ENCODE measurements at regions not wholly inside any gene's neighbourhood (a gene's known extent, or its start where the extent isn't known, plus 50 kb on each side); places are given as distances from the start of the nearest gene placed in this dataset.

GRCh38 chr11:86861810-86862209 lies 61.5 kb downstream of the PRSS23 start:
- DNase-seq (ENCODE audit: low read depth): no peak
- no peak overlapping the region for H3K4me3 ChIP-seq (ENCODE audit: control insufficient read depth, low read depth, low read length)
- TF ChIP-seq, protein P1, sequence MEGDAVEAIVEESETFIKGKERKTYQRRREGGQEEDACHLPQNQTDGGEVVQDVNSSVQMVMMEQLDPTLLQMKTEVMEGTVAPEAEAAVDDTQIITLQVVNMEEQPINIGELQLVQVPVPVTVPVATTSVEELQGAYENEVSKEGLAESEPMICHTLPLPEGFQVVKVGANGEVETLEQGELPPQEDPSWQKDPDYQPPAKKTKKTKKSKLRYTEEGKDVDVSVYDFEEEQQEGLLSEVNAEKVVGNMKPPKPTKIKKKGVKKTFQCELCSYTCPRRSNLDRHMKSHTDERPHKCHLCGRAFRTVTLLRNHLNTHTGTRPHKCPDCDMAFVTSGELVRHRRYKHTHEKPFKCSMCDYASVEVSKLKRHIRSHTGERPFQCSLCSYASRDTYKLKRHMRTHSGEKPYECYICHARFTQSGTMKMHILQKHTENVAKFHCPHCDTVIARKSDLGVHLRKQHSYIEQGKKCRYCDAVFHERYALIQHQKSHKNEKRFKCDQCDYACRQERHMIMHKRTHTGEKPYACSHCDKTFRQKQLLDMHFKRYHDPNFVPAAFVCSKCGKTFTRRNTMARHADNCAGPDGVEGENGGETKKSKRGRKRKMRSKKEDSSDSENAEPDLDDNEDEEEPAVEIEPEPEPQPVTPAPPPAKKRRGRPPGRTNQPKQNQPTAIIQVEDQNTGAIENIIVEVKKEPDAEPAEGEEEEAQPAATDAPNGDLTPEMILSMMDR (IDR thresholded peaks at IDR 0.05; ENCODE audit: control insufficient read depth, insufficient read depth, low read depth, low read length, missing control alignments): no peak

DNA sequence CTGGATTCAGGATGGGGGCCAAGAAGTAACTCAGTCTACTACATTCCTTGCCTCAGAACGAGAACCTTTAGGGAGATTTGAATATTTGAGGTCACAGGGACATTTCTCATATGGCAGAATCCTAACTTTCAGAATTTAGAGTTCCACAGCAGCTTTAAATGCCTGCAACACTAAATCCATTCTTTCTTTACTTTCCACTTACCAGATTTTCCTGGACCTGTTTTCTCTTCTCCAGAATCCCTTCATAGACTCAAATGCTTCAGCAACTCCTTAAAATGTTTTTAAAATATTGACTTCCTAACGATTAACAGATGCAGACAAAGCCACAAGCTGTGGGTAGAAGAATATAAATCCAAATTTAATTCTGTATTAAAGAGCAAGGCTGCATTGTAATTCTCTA lies 63.1 kb downstream of the PRSS23 start:
- H3K4me3 ChIP-seq (ENCODE audit: control insufficient read depth, low read depth, low read length): no peak overlapping the region
- no peak for DNase-seq (ENCODE audit: low read depth)
- TF ChIP-seq, protein P1 (IDR thresholded peaks at IDR 0.05; ENCODE audit: control insufficient read depth, insufficient read depth, low read depth, low read length, missing control alignments): no peak

- no peak overlapping the region for H3K4me3 ChIP-seq (ENCODE audit: control insufficient read depth, low read depth, low read length)
- TF ChIP-seq, protein P1 (IDR thresholded peaks at IDR 0.05; ENCODE audit: control insufficient read depth, insufficient read depth, low read depth, low read length, missing control alignments): no peak
- no peak for DNase-seq (ENCODE audit: low read depth)
Measured at GRCh38 chr11:86865436-86865835, 65.1 kb downstream of the PRSS23 start.

- no peak for DNase-seq (ENCODE audit: low read depth)
- TF ChIP-seq, protein P1 (IDR thresholded peaks at IDR 0.05; ENCODE audit: control insufficient read depth, insufficient read depth, low read depth, low read length, missing control alignments): no peak
- H3K4me3 ChIP-seq (ENCODE audit: control insufficient read depth, low read depth, low read length): no peak overlapping the region
Measured at GRCh38 chr11:86869531-86869930, 69.2 kb downstream of the PRSS23 start.

- H3K4me3 ChIP-seq (ENCODE audit: control insufficient read depth, low read depth, low read length): no peak overlapping the region
- peak; percentile 28 for DNase-seq (ENCODE audit: low read depth)
- TF ChIP-seq, protein P1 (IDR thresholded peaks at IDR 0.05; ENCODE audit: control insufficient read depth, insufficient read depth, low read depth, low read length, missing control alignments): peak; percentile 80
Measured at GRCh38 chr11:86869966-86870570, 69.7 kb downstream of the PRSS23 start.

- DNase-seq (ENCODE audit: low read depth): no peak
- H3K4me3 ChIP-seq (ENCODE audit: control insufficient read depth, low read depth, low read length): no peak overlapping the region
- TF ChIP-seq, protein P1 (IDR thresholded peaks at IDR 0.05; ENCODE audit: control insufficient read depth, insufficient read depth, low read depth, low read length, missing control alignments): no peak
Measured at GRCh38 chr11:86873573-86874083, 73.3 kb downstream of the PRSS23 start.

All from AG09309 (cell line).